GM10248 (cell line): ENCODE measurements at regions not wholly inside any gene's neighbourhood (a gene's known extent, or its start where the extent isn't known, plus 50 kb on each side); places are given as distances from the start of the nearest gene placed in this dataset.
"Not testable (repeated sequence)": the region's sequence is repeated elsewhere in the genome, so short reads cannot be mapped to it uniquely, and the experiment has no call there.

Experiments used
- CTCF ChIA-PET: fragments of 300-600 bp; sonication (Branson Sonifier 250); formaldehyde crosslinking; extraction: SDS; loops from one replicate; lab custom pipeline; 2021; ENCODE audit warnings: antibody characterized with exemption; lab: Yijun Ruan, JAX
- POLR2A ChIA-PET: fragments of 350-650 bp; sonication (Branson Sonifier 250); formaldehyde crosslinking; extraction: SDS; loops from one replicate; lab custom pipeline; 2020; ENCODE audit warnings: antibody characterized with exemption; lab: Yijun Ruan, JAX
- DNase-seq: peaks from one replicate; pipeline ENCODE4 v3.0.0; 2012; ENCODE audit errors: extremely low spot score
- CTCF ChIP-seq: IDR thresholded peaks from 2 replicates; pipeline ENCODE4 v1.5.1; 2012; ENCODE audit warnings: mild to moderate bottlenecking, low read depth; ENCODE audit errors: extremely low read depth, missing control alignments, control extremely low read depth

- POLR2A ChIA-PET, result no interaction called here
- TF ChIP-seq CTCF, result no peak
- DNase-seq, result no peak
- CTCF ChIA-PET, result interaction anchor here (1.3 to 1.5 kb wide), 3 partner anchors 8 to 10 kb away, joined by 3 to 7 read pairs (median 3); no protein-coding TSS in a partner anchor
Measured at GRCh38 chr7:119046068-119046467, 821.6 kb downstream of the ANKRD7 start.

GRCh38 chr7:119065966-119066365 lies 841.5 kb downstream of the ANKRD7 start:
- POLR2A ChIA-PET, result no interaction called here

GRCh38 chr7:119086026-119086425 lies 861.5 kb downstream of the ANKRD7 start:
- CTCF ChIA-PET, result no interaction called here
- no peak for TF ChIP-seq CTCF
- POLR2A ChIA-PET, result no interaction called here
- no peak for DNase-seq

More at GRCh38 chr7:119065966-119066365, 841.5 kb downstream of the ANKRD7 start:
- TF ChIP-seq CTCF, result no peak
- no peak for DNase-seq
- CTCF ChIA-PET, result no interaction called here

DNA sequence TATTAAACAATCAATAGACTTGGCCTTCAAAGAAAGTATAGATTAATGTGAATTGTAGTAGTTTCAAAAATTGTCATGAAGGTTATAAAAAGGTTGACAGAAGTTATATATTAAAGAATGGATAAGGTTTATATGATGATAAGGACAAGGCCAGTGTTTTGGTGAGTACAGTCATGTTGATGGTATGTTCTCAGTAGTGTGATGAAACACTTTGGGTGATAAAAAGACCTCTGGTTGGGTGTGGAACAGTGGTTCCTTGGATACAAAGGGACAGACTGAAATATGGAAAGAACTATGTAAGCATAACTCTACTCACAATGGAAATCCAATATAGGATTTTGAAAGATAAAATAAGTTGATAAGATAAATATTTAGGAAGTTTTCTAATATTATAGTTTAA lies 866.3 kb downstream of the ANKRD7 start:
- no peak for TF ChIP-seq CTCF
- POLR2A ChIA-PET, result no interaction called here
- no peak for DNase-seq
- CTCF ChIA-PET, result interaction anchor here (1.3 kb wide), 1 partner anchor 13 kb away, joined by 3 read pairs; no protein-coding TSS in a partner anchor

- TF ChIP-seq CTCF, result no peak
- CTCF ChIA-PET, result no interaction called here
- no peak for DNase-seq
- POLR2A ChIA-PET, result no interaction called here
Measured at GRCh38 chr7:119096683-119097082, 872.2 kb downstream of the ANKRD7 start.

DNA sequence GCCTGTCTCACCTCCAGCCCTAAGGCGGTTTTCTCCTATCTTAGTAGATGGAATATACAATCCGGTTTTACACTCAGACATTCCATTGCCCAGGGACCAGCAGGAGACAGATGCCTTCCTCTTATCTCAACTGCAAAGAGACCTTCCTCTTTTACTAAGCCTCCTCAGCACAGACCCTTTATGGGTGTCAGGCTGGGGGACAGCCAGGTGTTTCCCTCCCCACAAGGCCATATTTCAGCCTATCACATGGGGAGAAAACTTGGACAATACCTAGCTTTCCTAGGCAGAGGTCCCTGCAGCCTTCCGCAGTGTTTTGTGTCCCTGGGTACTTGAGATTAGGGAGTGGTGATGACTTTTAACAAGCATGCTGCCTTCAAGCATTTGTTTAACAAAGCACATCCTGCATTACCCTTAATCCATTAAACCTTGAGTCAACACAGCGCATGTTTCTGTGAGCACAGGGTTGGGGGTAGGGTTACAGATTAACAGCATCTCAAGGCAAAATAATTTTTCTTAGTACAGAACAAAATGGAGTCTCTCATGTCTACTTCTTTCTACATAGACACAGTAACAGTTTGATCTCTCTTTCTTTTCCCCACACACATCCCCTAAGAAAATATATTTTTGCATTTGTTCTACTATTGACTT lies 876.2 kb downstream of the ANKRD7 start:
- DNase-seq, CTCF ChIA-PET, POLR2A ChIA-PET: not testable (repeated sequence)

GRCh38 chr7:119102291-119102690 lies 877.8 kb downstream of the ANKRD7 start:
- no peak for DNase-seq
- ChIA-PET CTCF (interaction anchor here (1.4 to 1.5 kb wide), 2 partner anchors 11 to 19 kb away, joined by 3 read pairs; no protein-coding TSS in a partner anchor), POLR2A (no interaction called here)
- TF ChIP-seq CTCF, result no peak
